ENCODE measurements at regions not wholly inside any gene's neighbourhood (a gene's known extent, or its start where the extent isn't known, plus 50 kb on each side); places are given as distances from the start of the nearest gene placed in this dataset.

DNA sequence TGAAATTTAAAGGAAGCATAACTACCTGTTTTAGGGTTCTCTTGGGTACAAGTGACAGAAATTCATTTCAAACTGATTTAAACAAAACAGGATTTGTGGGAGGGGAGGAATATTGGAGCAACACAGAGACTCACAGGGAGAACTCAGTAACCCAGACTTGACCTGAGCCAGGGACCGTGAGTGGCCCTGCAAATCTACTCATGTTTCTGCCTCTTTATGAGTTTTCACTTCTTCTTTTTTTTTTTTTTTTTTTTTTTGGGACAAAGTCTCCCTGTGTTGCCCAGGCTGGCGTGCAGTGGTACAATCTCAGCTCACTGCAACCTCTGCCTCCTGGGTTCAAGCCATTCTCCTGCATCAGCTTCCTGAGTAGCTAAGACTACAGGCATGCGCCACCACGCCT is 405.6 kb upstream of the ZNF608 start:
- no peaks in the 10 kb centered on the region for H3K36me3 ChIP-seq
- TF ChIP-seq, protein P1, sequence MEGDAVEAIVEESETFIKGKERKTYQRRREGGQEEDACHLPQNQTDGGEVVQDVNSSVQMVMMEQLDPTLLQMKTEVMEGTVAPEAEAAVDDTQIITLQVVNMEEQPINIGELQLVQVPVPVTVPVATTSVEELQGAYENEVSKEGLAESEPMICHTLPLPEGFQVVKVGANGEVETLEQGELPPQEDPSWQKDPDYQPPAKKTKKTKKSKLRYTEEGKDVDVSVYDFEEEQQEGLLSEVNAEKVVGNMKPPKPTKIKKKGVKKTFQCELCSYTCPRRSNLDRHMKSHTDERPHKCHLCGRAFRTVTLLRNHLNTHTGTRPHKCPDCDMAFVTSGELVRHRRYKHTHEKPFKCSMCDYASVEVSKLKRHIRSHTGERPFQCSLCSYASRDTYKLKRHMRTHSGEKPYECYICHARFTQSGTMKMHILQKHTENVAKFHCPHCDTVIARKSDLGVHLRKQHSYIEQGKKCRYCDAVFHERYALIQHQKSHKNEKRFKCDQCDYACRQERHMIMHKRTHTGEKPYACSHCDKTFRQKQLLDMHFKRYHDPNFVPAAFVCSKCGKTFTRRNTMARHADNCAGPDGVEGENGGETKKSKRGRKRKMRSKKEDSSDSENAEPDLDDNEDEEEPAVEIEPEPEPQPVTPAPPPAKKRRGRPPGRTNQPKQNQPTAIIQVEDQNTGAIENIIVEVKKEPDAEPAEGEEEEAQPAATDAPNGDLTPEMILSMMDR (IDR thresholded peaks at IDR 0.05) = no peak
- H3K4me3 ChIP-seq = no peak overlapping the region
- H3K27me3 ChIP-seq (ENCODE audit: low read depth) = no peaks in the 10 kb centered on the region
- no peak overlapping the region for H3K27ac ChIP-seq
- no peak for DNase-seq
- intact Hi-C loops (cut with DNase I) = no loop called here
- no peak for ATAC-seq
- H3K9me3 ChIP-seq = no peaks in the 10 kb centered on the region
- peaks cover 8% of the 10 kb centered on the region for H3K4me1 ChIP-seq

DNA sequence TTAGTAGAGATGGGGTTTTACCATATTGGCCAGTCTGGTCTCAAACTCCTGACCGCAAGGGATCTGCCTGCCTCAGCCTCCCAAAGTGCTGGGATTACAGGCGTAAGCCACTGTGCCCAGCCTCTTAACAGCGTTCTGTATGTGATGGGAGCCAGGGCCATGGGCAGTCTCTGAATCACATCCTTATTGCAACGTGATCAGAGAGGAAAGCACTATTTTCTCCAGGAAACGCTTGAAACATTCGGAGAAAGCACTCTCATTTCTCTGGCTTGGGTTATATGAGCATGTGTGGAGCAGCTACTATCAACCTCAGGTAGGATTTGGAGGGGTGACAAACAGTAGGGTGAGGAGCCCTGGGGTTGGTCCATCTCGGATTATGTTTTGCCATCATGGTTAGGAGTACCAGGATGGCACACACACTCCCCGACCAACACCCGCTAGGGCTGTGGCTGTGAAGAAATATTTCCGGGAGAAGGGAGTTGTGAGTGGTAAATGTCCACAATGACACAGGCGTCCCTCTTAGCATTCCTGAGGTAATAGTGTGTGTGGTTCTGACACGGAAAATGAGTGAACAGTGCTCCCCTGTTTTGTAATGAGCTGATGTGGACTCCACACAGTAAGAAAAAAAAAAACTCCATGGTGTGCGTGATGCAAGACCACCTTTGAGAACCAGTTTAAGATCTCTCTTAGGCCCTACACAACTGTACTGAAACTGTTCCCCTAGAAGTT is 406.2 kb upstream of the ZNF608 start:
- no peak overlapping the region for H3K4me3 ChIP-seq
- H3K36me3 ChIP-seq = no peaks in the 10 kb centered on the region
- TF ChIP-seq, protein P1 (IDR thresholded peaks at IDR 0.05) = no peak
- no peak for DNase-seq
- no peaks in the 10 kb centered on the region for H3K27me3 ChIP-seq (ENCODE audit: low read depth)
- peaks cover 8% of the 10 kb centered on the region for H3K4me1 ChIP-seq
- intact Hi-C loops (cut with DNase I) = no loop called here
- H3K27ac ChIP-seq = peak overlapping the region; percentile 21
- peak; percentile 67 to 76 for ATAC-seq
- no peaks in the 10 kb centered on the region for H3K9me3 ChIP-seq

DNA sequence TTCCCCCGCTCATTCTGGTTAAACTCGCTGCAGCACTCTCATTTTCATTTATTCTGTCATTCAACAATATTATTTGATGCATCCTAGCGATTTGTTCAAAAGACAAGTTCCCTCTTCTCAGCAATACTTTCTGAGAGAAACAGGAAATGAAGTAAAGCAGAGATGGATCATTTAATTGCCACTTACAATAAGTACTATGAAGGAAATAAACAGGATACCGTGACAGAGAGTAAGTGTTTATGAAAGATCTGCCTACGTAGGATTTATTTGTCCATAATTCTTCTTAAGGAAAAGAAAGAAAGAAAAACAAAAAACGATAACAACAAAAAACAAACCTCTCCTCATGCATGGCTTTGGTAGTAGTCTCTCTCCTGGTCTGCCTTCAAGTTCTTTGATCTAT is 406.8 kb upstream of the ZNF608 start:
- ATAC-seq (no peak), DNase-seq (no peak)
- Histone ChIP-seq H3K27ac (peak overlapping the region; percentile 21), H3K36me3 (no peaks in the 10 kb centered on the region), H3K9me3 (no peaks in the 10 kb centered on the region), H3K4me1 (peaks cover 8% of the 10 kb centered on the region), H3K27me3 (ENCODE audit: low read depth) (no peaks in the 10 kb centered on the region), H3K4me3 (no peak overlapping the region)
- TF ChIP-seq, protein P1 (IDR thresholded peaks at IDR 0.05) = no peak
- intact Hi-C loops (cut with DNase I) = no loop called here

DNA sequence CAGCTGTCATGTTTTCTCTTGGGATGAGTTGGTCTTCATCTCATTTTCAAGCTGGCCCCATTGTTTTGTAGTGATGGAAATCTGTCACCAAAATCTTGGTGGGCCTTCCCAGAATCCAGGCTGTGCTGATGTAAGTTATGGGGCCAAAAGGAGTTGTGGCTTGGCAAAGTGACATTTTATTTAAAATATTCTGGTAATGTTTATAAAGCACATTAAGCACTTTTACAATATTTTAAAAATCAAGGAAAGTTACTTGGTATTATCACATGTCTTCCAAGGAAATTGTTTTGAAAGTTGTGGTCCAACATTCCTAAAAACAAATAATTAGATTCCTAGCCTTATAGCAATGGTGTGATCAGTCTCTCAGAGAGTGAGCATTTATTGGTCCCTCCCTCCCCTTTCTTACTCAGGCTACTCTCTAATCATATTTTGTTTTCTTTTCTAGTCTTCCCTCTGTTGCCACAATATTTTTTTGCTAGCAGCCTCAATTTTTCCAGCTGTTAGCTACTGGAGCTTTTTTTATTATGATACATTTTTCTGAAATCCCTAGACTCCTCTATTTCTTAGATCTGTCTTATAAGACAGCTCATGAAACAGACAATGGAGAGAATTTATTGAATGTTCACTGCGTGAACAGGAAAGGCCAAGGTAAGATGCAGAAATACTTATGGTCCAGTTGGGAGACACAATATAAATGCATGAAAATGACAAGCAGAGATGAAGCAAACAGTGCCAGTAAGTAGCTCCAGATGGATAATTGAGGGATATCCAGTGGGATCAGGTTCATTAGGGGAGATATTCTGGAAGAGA is 408.1 kb upstream of the ZNF608 start:
- TF ChIP-seq, protein P1 (IDR thresholded peaks at IDR 0.05) = no peak
- Histone ChIP-seq H3K27ac (no peak overlapping the region), H3K27me3 (ENCODE audit: low read depth) (no peaks in the 10 kb centered on the region), H3K36me3 (no peaks in the 10 kb centered on the region), H3K4me3 (no peak overlapping the region), H3K9me3 (no peaks in the 10 kb centered on the region), H3K4me1 (peaks cover 8% of the 10 kb centered on the region)
- no peak for ATAC-seq
- intact Hi-C loops (cut with DNase I) = no loop called here
- DNase-seq = no peak

DNA sequence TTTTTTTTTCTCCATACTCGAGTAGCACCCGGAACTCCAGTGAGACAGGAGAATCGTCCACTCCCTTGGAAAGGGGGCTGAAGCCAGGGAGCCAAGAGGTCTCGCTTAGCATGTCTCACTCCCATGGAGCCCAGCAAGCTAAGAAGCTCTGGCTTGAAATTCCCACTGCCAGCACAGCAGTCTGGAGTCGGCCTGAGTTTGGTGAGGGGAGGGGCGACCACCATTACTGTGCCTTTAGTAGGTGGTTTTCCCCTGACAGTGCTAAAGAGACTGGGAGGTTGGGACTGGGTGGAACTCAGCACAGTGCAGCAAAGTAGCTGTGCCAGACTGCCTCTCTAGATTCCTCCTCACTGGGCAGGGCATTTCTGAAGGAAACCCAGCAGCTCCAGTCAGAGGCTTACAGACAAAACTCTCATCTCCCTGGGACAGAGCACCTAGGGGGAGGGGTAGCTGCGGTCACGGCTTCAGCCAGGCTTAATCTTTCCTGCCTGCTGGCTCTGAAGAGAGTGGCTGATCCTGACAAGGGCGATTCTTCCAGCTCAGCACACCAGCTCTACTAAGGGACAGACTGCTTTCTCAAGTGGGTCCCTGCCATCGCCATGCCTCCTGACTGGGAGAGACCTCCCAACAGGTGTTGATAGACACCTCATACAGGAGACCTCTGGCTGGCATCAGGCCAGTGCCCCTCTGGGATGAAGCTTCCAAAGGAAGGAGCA is 414.5 kb upstream of the ZNF608 start:
- Histone ChIP-seq H3K36me3 (no peaks in the 10 kb centered on the region), H3K27me3 (ENCODE audit: low read depth) (no peaks in the 10 kb centered on the region), H3K4me3 (no peak overlapping the region), H3K4me1 (no peaks in the 10 kb centered on the region), H3K27ac (no peak overlapping the region), H3K9me3 (peaks cover 7% of the 10 kb centered on the region)
- peak; percentile 36 for DNase-seq
- intact Hi-C loops (cut with DNase I) = no loop called here
- TF ChIP-seq, protein P1 (IDR thresholded peaks at IDR 0.05) = no peak
- ATAC-seq = no peak
